Astrocyte of the spinal cord (primary cell): ENCODE measurements at regions not wholly inside any gene's neighbourhood (a gene's known extent, or its start where the extent isn't known, plus 50 kb on each side); places are given as distances from the start of the nearest gene placed in this dataset.

Source experiments
- DNase-seq: peaks from one replicate; pipeline ENCODE4 v3.0.0; 2011; ENCODE audit warnings: low read depth, low spot score
- H3K4me3 ChIP-seq: 2 replicates; pipeline ENCODE4 v1.5.1; 2011; ENCODE audit warnings: low read depth, mild to moderate bottlenecking, low read length, moderate library complexity
- CTCF ChIP-seq: IDR thresholded peaks from 2 replicates; pipeline ENCODE4 v1.5.1; 2012; ENCODE audit warnings: low read depth, mild to moderate bottlenecking, low read length, inconsistent platforms
- in situ Hi-C: cut with HindIII; loops from 2 replicates; pipeline ENCODE4 v1.10.0; 2017; ENCODE audit warnings: low sequenced_read_pairs

- in situ Hi-C loops = no loop called here
- no peak for TF ChIP-seq CTCF
- no peak for DNase-seq
- no peak overlapping the region for H3K4me3 ChIP-seq
Observed at GRCh38 chr15:60257591-60258159, 140.1 kb downstream of the ANXA2 start.

GRCh38 chr15:60259469-60259868 lies 138.3 kb downstream of the ANXA2 start:
- TF ChIP-seq CTCF = no peak
- in situ Hi-C loops = no loop called here
- H3K4me3 ChIP-seq = no peak overlapping the region
- DNase-seq = no peak

- H3K4me3 ChIP-seq = no peak overlapping the region
- DNase-seq = no peak
- no peak for TF ChIP-seq CTCF
- in situ Hi-C loops = no loop called here
Observed at GRCh38 chr15:60264088-60264487, 133.7 kb downstream of the ANXA2 start.

- no peak for TF ChIP-seq CTCF
- in situ Hi-C loops = no loop called here
- DNase-seq = no peak
- no peak overlapping the region for H3K4me3 ChIP-seq
Observed at GRCh38 chr15:60264566-60264965, 133.2 kb downstream of the ANXA2 start.

GRCh38 chr15:60265057-60265456 lies 132.7 kb downstream of the ANXA2 start:
- no peak for TF ChIP-seq CTCF
- no peak for DNase-seq
- in situ Hi-C loops = no loop called here
- H3K4me3 ChIP-seq = no peak overlapping the region

GRCh38 chr15:60272623-60273022 lies 125.2 kb downstream of the ANXA2 start:
- no peak for DNase-seq
- in situ Hi-C loops = no loop called here
- no peak for TF ChIP-seq CTCF

GRCh38 chr15:60275624-60276023 lies 122.2 kb downstream of the ANXA2 start:
- no peak overlapping the region for H3K4me3 ChIP-seq
- no peak for TF ChIP-seq CTCF
- no peak for DNase-seq
- in situ Hi-C loops = no loop called here

More at GRCh38 chr15:60272623-60273022, 125.2 kb downstream of the ANXA2 start:
- no peak overlapping the region for H3K4me3 ChIP-seq
